CD4-positive, alpha-beta T cell (primary cell): ENCODE measurements at regions not wholly inside any gene's neighbourhood (a gene's known extent, or its start where the extent isn't known, plus 50 kb on each side); places are given as distances from the start of the nearest gene placed in this dataset.

Experiments used
- ATAC-seq: fragments of 200-7000 bp; cut with Tn5 transposase; one replicate; pipeline ENCODE4 v1.10.0; 2022; ENCODE audit warnings: mild to moderate bottlenecking; ENCODE audit not compliant: poor library complexity
- CTCF ChIA-PET: fragments of 350-600 bp; sonication (Branson Sonifier 250); formaldehyde crosslinking; loops from one replicate; lab custom pipeline; 2021; ENCODE audit warnings: antibody characterized with exemption, inconsistent platforms; lab: Charles Lee
- POLR2A ChIA-PET: fragments of 350-600 bp; sonication (Branson Sonifier 250); formaldehyde crosslinking; loops from one replicate; lab custom pipeline; 2021; ENCODE audit warnings: antibody characterized with exemption, inconsistent platforms; lab: Charles Lee
- DNase-seq, 14 experiments: peaks; one replicate each; pipeline ENCODE4 v3.0.0-alpha.2; 2013 to 2020; ENCODE audit warnings: mixed read lengths in 2 of 14
- H3K27ac ChIP-seq, 2 donors: one replicate each; pipeline versions ENCODE4 v1.5.1 to v1.7.0; 2013; ENCODE audit warnings: low read length in 2 of 2, low read depth in 1 of 2, mild to moderate bottlenecking in 1 of 2
- H3K27me3 ChIP-seq, 2 experiments: 1 replicate in 1 of 2; 2 replicates in 1 of 2; pipeline versions ENCODE4 v1.6.1 to v1.7.0; 2013; ENCODE audit warnings: low read length in 2 of 2, control low read depth in 1 of 2, mild to moderate bottlenecking in 1 of 2, moderate library complexity in 1 of 2; ENCODE audit not compliant: insufficient read depth in 2 of 2, control insufficient read depth in 1 of 2
- H3K36me3 ChIP-seq: one replicate; pipeline ENCODE4 v1.6.1; 2013; ENCODE audit warnings: low read length, control low read depth; ENCODE audit not compliant: insufficient read depth
- H3K4me1 ChIP-seq: one replicate; pipeline ENCODE4 v1.6.1; 2013; ENCODE audit warnings: low read length, control low read depth; ENCODE audit not compliant: insufficient read depth
- H3K4me3 ChIP-seq: one replicate; pipeline ENCODE4 v1.5.1; 2013; ENCODE audit warnings: mild to moderate bottlenecking, low read length, moderate library complexity
- H3K9me3 ChIP-seq, 2 experiments: 1 replicate in 1 of 2; 2 replicates in 1 of 2; pipeline versions ENCODE4 v1.6.1 to v1.7.0; 2013; ENCODE audit warnings: low read length in 2 of 2, mild to moderate bottlenecking in 2 of 2, control low read depth in 1 of 2, moderate library complexity in 1 of 2; ENCODE audit not compliant: control insufficient read depth in 1 of 2, insufficient read depth in 1 of 2
- H3K27ac Mint-ChIP-seq: one replicate; pipeline ENCODE4 v1.8.0; 2020; ENCODE audit warnings: mixed read lengths
- H3K27me3 Mint-ChIP-seq: one replicate; pipeline ENCODE4 v1.8.0; 2021; ENCODE audit warnings: mixed read lengths
- H3K36me3 Mint-ChIP-seq: one replicate; pipeline ENCODE4 v1.8.0; 2021; ENCODE audit warnings: low read depth, mixed read lengths
- H3K4me1 Mint-ChIP-seq: one replicate; pipeline ENCODE4 v1.8.0; 2021; ENCODE audit warnings: low read depth, mixed read lengths
- H3K4me3 Mint-ChIP-seq: one replicate; pipeline ENCODE4 v1.8.0; 2020; ENCODE audit warnings: mild to moderate bottlenecking, mixed read lengths
- H3K9me3 Mint-ChIP-seq: one replicate; pipeline ENCODE4 v1.8.0; 2020; ENCODE audit warnings: mixed read lengths
- intact Hi-C, 2 experiments: fragments of 100-400 bp; cut with DNase I in 1 of 2; cut with micrococcal nuclease in 1 of 2; formaldehyde crosslinking; loops; one replicate each; pipeline versions ENCODE4 v1.15.1 to v1.9.0; 2023 to 2025; cut with DNase I, micrococcal nuclease
- TF ChIP-seq, protein P1 (sequence below): fragments of 200-600 bp; IDR thresholded peaks from one replicate; pipeline ENCODE4 v1.8.0; 2022; ENCODE audit warnings: antibody characterized with exemption, mild to moderate bottlenecking

DNA sequence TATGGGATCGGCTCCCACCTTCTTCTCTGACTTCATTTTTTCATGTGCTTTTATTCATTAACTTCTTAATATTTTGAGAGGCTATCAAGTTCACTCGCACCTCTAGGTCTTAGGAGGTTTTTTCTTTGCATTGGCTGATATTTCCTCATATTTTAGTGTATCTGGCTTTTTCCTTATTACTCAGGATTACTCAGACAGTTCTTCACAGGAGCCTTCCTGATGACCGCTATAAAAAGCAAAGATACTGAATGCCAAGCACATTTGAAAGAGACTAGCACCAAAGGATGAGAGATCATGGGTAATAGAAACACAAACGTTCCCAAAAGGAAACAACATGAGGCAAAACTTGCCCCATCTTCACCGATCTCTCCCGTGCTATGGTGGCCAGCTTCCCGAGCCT, 409.2 kb upstream of the KLF6 start:
- intact Hi-C loops: no loop called here
- no peaks in the 10 kb centered on the region for H3K27me3 Mint-ChIP-seq
- DNase-seq: no peak
- Histone ChIP-seq H3K4me1 (no peaks in the 10 kb centered on the region), H3K36me3 (no peaks in the 10 kb centered on the region), H3K27me3 (no peaks in the 10 kb centered on the region), H3K27ac (no peak overlapping the region), H3K4me3 (no peak overlapping the region), H3K9me3 (no peaks in the 10 kb centered on the region)
- TF ChIP-seq, protein P1, sequence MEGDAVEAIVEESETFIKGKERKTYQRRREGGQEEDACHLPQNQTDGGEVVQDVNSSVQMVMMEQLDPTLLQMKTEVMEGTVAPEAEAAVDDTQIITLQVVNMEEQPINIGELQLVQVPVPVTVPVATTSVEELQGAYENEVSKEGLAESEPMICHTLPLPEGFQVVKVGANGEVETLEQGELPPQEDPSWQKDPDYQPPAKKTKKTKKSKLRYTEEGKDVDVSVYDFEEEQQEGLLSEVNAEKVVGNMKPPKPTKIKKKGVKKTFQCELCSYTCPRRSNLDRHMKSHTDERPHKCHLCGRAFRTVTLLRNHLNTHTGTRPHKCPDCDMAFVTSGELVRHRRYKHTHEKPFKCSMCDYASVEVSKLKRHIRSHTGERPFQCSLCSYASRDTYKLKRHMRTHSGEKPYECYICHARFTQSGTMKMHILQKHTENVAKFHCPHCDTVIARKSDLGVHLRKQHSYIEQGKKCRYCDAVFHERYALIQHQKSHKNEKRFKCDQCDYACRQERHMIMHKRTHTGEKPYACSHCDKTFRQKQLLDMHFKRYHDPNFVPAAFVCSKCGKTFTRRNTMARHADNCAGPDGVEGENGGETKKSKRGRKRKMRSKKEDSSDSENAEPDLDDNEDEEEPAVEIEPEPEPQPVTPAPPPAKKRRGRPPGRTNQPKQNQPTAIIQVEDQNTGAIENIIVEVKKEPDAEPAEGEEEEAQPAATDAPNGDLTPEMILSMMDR: no peak
- H3K36me3 Mint-ChIP-seq: no peaks in the 10 kb centered on the region
- POLR2A ChIA-PET: no interaction called here
- no peak overlapping the region for H3K4me3 Mint-ChIP-seq
- CTCF ChIA-PET: no interaction called here
- H3K4me1 Mint-ChIP-seq: no peaks in the 10 kb centered on the region
- ATAC-seq: no peak
- H3K27ac Mint-ChIP-seq: no peak overlapping the region
- H3K9me3 Mint-ChIP-seq: no peaks in the 10 kb centered on the region

DNA sequence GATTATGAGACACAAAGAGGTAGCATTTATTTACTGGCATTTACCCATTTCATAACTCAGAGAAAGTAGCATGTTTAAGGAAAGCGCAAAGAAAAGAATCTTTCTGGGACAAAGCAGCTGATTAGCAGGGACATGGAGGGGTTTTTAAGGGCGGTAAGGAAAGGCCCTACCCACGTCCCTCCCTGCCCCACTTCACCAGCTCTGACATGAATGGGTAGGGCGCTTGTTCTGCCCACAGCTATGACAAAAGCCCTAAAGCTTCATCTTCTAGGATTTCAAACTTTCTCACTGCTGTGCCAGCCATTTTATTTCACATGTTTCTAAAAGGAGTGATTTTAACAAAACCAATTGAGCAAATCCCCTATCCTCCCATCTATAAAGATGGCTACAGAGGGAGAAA, 406.9 kb upstream of the KLF6 start:
- Histone ChIP-seq H3K36me3 (no peaks in the 10 kb centered on the region), H3K27me3 (no peaks in the 10 kb centered on the region), H3K9me3 (no peaks in the 10 kb centered on the region), H3K4me1 (no peaks in the 10 kb centered on the region), H3K27ac (no peak overlapping the region), H3K4me3 (no peak overlapping the region)
- no peaks in the 10 kb centered on the region for H3K27me3 Mint-ChIP-seq
- ATAC-seq (no peak), DNase-seq (no peak)
- CTCF ChIA-PET: no interaction called here
- intact Hi-C loops: no loop called here
- POLR2A ChIA-PET: no interaction called here
- H3K4me3 Mint-ChIP-seq: no peak overlapping the region
- TF ChIP-seq, protein P1: no peak
- H3K27ac Mint-ChIP-seq: no peak overlapping the region
- no peaks in the 10 kb centered on the region for H3K4me1 Mint-ChIP-seq
- H3K36me3 Mint-ChIP-seq: no peaks in the 10 kb centered on the region
- H3K9me3 Mint-ChIP-seq: no peaks in the 10 kb centered on the region

DNA sequence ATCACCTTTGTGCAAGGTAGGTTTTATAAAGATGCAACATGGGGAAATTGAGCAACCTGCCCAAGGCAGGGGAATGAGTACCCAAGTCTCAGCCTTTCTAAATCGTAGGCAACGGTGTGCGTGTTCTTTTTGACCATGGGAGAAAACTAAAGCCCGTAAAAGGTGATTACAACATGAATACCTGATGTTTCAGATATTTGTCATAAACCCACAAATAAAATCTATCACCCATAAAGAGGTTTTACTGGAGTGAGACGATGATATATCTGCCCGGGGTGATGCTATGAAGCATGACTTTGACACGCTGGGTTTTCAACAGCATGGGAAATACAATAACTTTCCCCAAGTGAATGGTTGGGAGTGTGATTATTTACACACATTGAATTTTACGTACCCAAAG, 406.3 kb upstream of the KLF6 start:
- no peaks in the 10 kb centered on the region for H3K4me1 Mint-ChIP-seq
- ChIA-PET CTCF (no interaction called here), POLR2A (no interaction called here)
- Histone ChIP-seq H3K4me1 (no peaks in the 10 kb centered on the region), H3K27ac (no peak overlapping the region), H3K4me3 (no peak overlapping the region), H3K9me3 (no peaks in the 10 kb centered on the region), H3K27me3 (no peaks in the 10 kb centered on the region), H3K36me3 (no peaks in the 10 kb centered on the region)
- TF ChIP-seq, protein P1: no peak
- intact Hi-C loops: no loop called here
- H3K9me3 Mint-ChIP-seq: no peaks in the 10 kb centered on the region
- DNase-seq (no peak), ATAC-seq (no peak)
- H3K36me3 Mint-ChIP-seq: no peaks in the 10 kb centered on the region
- no peaks in the 10 kb centered on the region for H3K27me3 Mint-ChIP-seq
- no peak overlapping the region for H3K27ac Mint-ChIP-seq
- no peak overlapping the region for H3K4me3 Mint-ChIP-seq
